SK-N-SH treated with all-trans-retinoic acid at 6 μM for 48 hours (cell line): ENCODE measurements at regions not wholly inside any gene's neighbourhood (a gene's known extent, or its start where the extent isn't known, plus 50 kb on each side); places are given as distances from the start of the nearest gene placed in this dataset.

Experiments used
- ATAC-seq: fragments of 200-7000 bp; cut with Tn5 transposase; 3 replicates; pipeline ENCODE4 v1.9.1; 2020; ENCODE audit warnings: mild to moderate bottlenecking, moderate library complexity
- ARNTL ChIP-seq: fragments of 450-650 bp; formaldehyde crosslinking; IDR thresholded peaks from 2 replicates; pipeline ENCODE4 v1.5.0; 2020; ENCODE audit warnings: low read depth, mild to moderate bottlenecking, moderate library complexity, borderline replicate concordance
- CSRNP3 ChIP-seq: fragments of 250-450 bp; sonication (Bioruptor Pico); IDR thresholded peaks from 2 replicates; pipeline ENCODE4 v1.5.1; 2021; ENCODE audit warnings: mild to moderate bottlenecking, moderate library complexity
- ESRRG ChIP-seq: fragments of 250-450 bp; sonication (Bioruptor Pico); IDR thresholded peaks from 2 replicates; pipeline ENCODE4 v1.6.1; 2021; ENCODE audit warnings: mild to moderate bottlenecking
- GLIS3 ChIP-seq: fragments of 250-450 bp; sonication (Bioruptor Pico); IDR thresholded peaks from 2 replicates; pipeline ENCODE4 v1.5.0; 2020; ENCODE audit warnings: mild to moderate bottlenecking, moderate library complexity
- ISL1 ChIP-seq: fragments of 250-450 bp; sonication (Bioruptor Pico); IDR thresholded peaks from 2 replicates; pipeline ENCODE4 v2.1.2; 2022; ENCODE audit warnings: mild to moderate bottlenecking, moderate library complexity
- OSR1 ChIP-seq: fragments of 250-450 bp; sonication (Bioruptor Pico); IDR thresholded peaks from 2 replicates; pipeline ENCODE4 v1.8.0; 2022; ENCODE audit warnings: moderate library complexity, mild to moderate bottlenecking, inconsistent platforms
- PPARA ChIP-seq: fragments of 250-450 bp; sonication (Bioruptor Pico); IDR thresholded peaks from 2 replicates; pipeline ENCODE4 v1.5.0; 2020; ENCODE audit warnings: mild to moderate bottlenecking, borderline replicate concordance
- TCF4 ChIP-seq: fragments of 250-450 bp; sonication (Bioruptor Pico); IDR thresholded peaks from 2 replicates; pipeline ENCODE4 v1.8.0; 2021; ENCODE audit warnings: mild to moderate bottlenecking, moderate library complexity, borderline replicate concordance
- TOX ChIP-seq: fragments of 250-450 bp; sonication (Bioruptor Pico); IDR thresholded peaks from 2 replicates; pipeline ENCODE4 v1.8.0; 2021; ENCODE audit warnings: mild to moderate bottlenecking, moderate library complexity, borderline replicate concordance
- ZFP30 ChIP-seq: fragments of 450-650 bp; formaldehyde crosslinking; IDR thresholded peaks from 2 replicates; pipeline ENCODE4 v1.5.0; 2022; ENCODE audit warnings: mild to moderate bottlenecking, moderate library complexity
- ZNF565 ChIP-seq: fragments of 450-650 bp; formaldehyde crosslinking; conservative IDR thresholded peaks from 2 replicates; pipeline ENCODE4 v1.5.0; 2020; ENCODE audit warnings: low read depth, mild to moderate bottlenecking, moderate library complexity
- ZNF70 ChIP-seq: fragments of 450-650 bp; formaldehyde crosslinking; IDR thresholded peaks from 2 replicates; pipeline ENCODE4 v1.5.0; 2020; ENCODE audit warnings: mild to moderate bottlenecking, moderate library complexity
- ZNF8 ChIP-seq: fragments of 450-650 bp; formaldehyde crosslinking; IDR thresholded peaks from 2 replicates; pipeline ENCODE4 v1.5.0; 2020; ENCODE audit warnings: mild to moderate bottlenecking, moderate library complexity
- TF ChIP-seq, protein P1 (sequence below): fragments of 250-450 bp; sonication (Bioruptor Pico); IDR thresholded peaks from 2 replicates; pipeline ENCODE4 v1.8.0; 2020; ENCODE audit warnings: mild to moderate bottlenecking, moderate library complexity, borderline replicate concordance
- TF ChIP-seq, protein P2 (sequence below): fragments of 250-450 bp; sonication (Bioruptor Pico); IDR thresholded peaks from 2 replicates; pipeline ENCODE4 v1.5.1; 2020; ENCODE audit warnings: low read depth, mild to moderate bottlenecking, moderate library complexity
- TF ChIP-seq, protein P3 (sequence below): fragments of 250-450 bp; sonication (Bioruptor Pico); IDR thresholded peaks from 2 replicates; pipeline ENCODE4 v1.8.0; 2021; ENCODE audit warnings: low read depth, mild to moderate bottlenecking, moderate library complexity, borderline replicate concordance

GRCh38 chr1:112284796-112285195, 111.2 kb upstream of the CTTNBP2NL start (continued):
- TF ChIP-seq, protein P1, sequence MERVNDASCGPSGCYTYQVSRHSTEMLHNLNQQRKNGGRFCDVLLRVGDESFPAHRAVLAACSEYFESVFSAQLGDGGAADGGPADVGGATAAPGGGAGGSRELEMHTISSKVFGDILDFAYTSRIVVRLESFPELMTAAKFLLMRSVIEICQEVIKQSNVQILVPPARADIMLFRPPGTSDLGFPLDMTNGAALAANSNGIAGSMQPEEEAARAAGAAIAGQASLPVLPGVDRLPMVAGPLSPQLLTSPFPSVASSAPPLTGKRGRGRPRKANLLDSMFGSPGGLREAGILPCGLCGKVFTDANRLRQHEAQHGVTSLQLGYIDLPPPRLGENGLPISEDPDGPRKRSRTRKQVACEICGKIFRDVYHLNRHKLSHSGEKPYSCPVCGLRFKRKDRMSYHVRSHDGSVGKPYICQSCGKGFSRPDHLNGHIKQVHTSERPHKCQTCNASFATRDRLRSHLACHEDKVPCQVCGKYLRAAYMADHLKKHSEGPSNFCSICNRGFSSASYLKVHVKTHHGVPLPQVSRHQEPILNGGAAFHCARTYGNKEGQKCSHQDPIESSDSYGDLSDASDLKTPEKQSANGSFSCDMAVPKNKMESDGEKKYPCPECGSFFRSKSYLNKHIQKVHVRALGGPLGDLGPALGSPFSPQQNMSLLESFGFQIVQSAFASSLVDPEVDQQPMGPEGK (CRISPR knock-in tag) = no peak
- no peak for TF ChIP-seq ZNF565 (CRISPR knock-in tag)

- no peak for ATAC-seq
- TF ChIP-seq ZFP30 (no peak), PPARA (no peak), ZNF70 (no peak), OSR1 (CRISPR knock-in tag) (no peak)
- TF ChIP-seq, protein P2, sequence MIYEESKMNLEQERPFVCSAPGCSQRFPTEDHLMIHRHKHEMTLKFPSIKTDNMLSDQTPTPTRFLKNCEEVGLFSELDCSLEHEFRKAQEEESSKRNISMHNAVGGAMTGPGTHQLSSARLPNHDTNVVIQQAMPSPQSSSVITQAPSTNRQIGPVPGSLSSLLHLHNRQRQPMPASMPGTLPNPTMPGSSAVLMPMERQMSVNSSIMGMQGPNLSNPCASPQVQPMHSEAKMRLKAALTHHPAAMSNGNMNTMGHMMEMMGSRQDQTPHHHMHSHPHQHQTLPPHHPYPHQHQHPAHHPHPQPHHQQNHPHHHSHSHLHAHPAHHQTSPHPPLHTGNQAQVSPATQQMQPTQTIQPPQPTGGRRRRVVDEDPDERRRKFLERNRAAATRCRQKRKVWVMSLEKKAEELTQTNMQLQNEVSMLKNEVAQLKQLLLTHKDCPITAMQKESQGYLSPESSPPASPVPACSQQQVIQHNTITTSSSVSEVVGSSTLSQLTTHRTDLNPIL (CRISPR knock-in tag) = no peak
- TF ChIP-seq, all 23 proteins: peak for 0
Observed at GRCh38 chr1:112285316-112285715, 110.7 kb upstream of the CTTNBP2NL start.

GRCh38 chr1:112285746-112286145, 110.3 kb upstream of the CTTNBP2NL start:
- ATAC-seq = no peak

DNA sequence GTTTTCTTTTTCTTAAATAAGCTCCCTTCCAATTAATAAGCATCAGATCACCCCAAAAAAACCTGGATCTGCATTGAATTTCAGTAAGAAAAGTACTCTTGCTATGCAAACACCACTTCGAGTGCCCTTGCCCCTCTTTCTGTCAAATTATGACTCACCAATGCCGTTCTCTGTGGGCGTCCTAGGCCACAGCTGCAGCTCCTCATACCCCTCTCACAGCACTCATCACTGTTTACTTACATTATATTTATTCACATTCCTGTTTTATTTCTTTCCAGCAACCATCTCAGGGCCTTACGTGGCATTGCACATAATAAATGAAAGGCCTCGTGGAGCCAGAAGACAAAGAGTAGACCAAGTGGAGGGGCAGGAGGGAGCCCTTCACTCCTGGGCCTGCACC, 99.1 kb upstream of the CTTNBP2NL start:
- no peak for ATAC-seq

More at GRCh38 chr1:112285746-112286145, 110.3 kb upstream of the CTTNBP2NL start:
- TF ChIP-seq, protein P3, sequence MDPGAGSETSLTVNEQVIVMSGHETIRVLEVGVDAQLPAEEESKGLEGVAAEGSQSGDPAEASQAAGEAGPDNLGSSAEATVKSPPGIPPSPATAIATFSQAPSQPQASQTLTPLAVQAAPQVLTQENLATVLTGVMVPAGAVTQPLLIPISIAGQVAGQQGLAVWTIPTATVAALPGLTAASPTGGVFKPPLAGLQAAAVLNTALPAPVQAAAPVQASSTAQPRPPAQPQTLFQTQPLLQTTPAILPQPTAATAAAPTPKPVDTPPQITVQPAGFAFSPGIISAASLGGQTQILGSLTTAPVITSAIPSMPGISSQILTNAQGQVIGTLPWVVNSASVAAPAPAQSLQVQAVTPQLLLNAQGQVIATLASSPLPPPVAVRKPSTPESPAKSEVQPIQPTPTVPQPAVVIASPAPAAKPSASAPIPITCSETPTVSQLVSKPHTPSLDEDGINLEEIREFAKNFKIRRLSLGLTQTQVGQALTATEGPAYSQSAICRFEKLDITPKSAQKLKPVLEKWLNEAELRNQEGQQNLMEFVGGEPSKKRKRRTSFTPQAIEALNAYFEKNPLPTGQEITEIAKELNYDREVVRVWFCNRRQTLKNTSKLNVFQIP (CRISPR knock-in tag) = no peak
- TF ChIP-seq PPARA (no peak), TOX (CRISPR knock-in tag) (no peak)

More for the DNA sequence above, 99.1 kb upstream of the CTTNBP2NL start:
- no peak for TF ChIP-seq TCF4 (CRISPR knock-in tag)
- no peak for TF ChIP-seq ARNTL (CRISPR knock-in tag)
- TF ChIP-seq ISL1 (CRISPR knock-in tag) = no peak
- TF ChIP-seq ZNF565 (CRISPR knock-in tag) = no peak
- TF ChIP-seq, protein P3 (CRISPR knock-in tag) = no peak
- TF ChIP-seq TOX (CRISPR knock-in tag) = no peak
- TF ChIP-seq GLIS3 (CRISPR knock-in tag) = no peak
- no peak for TF ChIP-seq ZFP30
- no peak for TF ChIP-seq ZNF8
- no peak for TF ChIP-seq PPARA
- TF ChIP-seq CSRNP3 (CRISPR knock-in tag) = no peak
- TF ChIP-seq, protein P1 (CRISPR knock-in tag) = no peak
- TF ChIP-seq ESRRG (CRISPR knock-in tag) = no peak
